ENCODE measurements at regions not wholly inside any gene's neighbourhood (a gene's known extent, or its start where the extent isn't known, plus 50 kb on each side); places are given as distances from the start of the nearest gene placed in this dataset.

DNA sequence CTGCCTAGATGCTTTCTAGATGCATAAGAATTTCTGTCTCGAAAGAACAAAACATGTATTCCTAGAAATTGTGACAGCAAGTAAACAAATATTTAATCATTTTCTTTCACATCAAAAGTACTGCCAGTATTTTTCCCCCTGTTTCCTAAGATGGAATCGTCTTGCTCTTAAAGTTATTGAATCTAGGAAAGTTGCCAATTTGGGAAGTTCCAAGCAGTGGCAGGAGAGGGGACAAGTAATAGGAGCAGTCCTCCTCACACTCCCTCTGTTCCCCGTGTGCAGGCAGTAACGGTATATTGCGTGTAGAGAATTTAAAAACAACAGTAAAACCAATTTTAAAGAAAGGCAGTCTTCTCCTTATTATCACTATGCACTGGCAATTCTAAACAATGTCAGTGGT is 619.8 kb downstream of the TBL1XR1 start:
- TF ChIP-seq, protein P1, sequence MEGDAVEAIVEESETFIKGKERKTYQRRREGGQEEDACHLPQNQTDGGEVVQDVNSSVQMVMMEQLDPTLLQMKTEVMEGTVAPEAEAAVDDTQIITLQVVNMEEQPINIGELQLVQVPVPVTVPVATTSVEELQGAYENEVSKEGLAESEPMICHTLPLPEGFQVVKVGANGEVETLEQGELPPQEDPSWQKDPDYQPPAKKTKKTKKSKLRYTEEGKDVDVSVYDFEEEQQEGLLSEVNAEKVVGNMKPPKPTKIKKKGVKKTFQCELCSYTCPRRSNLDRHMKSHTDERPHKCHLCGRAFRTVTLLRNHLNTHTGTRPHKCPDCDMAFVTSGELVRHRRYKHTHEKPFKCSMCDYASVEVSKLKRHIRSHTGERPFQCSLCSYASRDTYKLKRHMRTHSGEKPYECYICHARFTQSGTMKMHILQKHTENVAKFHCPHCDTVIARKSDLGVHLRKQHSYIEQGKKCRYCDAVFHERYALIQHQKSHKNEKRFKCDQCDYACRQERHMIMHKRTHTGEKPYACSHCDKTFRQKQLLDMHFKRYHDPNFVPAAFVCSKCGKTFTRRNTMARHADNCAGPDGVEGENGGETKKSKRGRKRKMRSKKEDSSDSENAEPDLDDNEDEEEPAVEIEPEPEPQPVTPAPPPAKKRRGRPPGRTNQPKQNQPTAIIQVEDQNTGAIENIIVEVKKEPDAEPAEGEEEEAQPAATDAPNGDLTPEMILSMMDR (IDR thresholded peaks at IDR 0.05 in 4 of 5, conservative IDR thresholded peaks at IDR 0.05 in 1 of 5): no peak
- TF ChIP-seq POLR2A (IDR thresholded peaks at IDR 0.05): no peak

All from gastrocnemius medialis (tissue), 4 donors.